ENCODE measurements at regions not wholly inside any gene's neighbourhood (a gene's known extent, or its start where the extent isn't known, plus 50 kb on each side); places are given as distances from the start of the nearest gene placed in this dataset.
"Not testable (repeated sequence)": the region's sequence is repeated elsewhere in the genome, so short reads cannot be mapped to it uniquely, and the experiment has no call there.

DNA sequence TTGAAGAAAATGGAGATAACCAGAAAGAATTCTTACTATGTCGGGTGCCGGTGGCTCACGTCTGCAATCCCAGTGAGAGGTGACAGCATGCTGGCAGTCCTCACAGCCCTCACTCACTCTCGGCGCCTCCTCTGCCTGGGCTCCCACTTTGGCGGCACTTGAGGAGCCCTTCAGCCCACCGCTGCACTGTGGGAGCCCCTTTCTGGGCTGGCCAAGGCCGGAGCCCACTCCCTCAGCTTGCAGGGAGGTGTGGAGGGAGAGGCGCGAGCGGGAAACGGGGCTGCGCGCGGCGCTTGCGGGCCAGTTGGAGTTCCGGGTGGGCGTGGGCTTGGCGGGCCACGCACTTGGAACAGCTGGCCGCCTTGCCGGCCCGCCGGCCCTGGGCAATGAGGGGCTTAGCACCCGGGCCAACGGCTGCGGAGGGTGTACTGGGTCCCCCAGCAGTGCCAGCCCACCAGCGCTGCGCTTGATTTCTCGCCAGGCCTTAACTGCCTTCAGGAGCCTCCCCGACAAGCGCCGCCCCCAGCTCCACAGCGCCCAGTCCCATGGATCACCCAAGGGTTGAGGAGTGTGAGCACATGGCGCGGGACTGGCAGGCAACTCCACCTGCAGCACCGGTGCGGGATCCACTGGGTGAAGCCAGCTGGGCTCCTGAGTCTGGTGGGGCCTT is 1672.5 kb upstream of the B3GALT2 start:
- DNase-seq, result not testable (repeated sequence)

DNA sequence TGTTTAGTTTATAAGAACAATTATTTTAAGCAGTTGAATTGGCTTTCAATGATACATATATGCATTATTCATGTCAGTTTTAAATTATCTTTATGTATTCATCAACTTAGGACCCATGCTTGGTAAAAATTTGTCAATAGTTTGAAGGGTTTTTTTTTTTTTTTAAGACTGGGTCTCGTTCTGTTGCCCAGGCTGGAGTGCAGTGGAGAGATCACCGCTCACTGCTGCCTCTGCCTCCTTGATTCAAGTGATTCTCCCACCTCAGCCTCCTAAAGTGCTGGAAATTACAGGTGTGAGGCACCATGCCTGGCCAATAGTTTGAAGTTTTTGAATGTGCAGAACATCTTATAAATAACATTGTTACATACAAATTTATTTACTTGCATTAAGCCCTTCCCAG is 1671.0 kb upstream of the B3GALT2 start:
- DNase-seq, result no peak

DNA sequence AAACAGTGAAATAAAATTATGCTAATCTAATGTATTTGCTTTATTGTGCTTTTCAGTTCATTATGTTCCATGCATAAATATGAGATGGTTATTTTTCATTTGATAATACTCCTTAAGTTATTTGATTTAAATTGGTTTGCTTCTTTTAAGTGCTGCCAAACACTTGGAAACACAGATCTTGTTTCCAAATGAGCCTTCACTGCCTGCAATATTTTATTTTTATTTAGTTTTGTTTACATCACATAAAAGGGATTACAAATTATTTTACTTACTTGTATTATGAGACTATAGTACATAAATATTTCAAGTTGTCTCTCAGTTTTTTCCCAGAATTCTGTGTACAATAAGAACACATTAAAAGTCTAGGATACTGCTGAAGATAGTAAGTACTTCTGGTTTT is 1662.4 kb upstream of the B3GALT2 start:
- no peak for DNase-seq

DNA sequence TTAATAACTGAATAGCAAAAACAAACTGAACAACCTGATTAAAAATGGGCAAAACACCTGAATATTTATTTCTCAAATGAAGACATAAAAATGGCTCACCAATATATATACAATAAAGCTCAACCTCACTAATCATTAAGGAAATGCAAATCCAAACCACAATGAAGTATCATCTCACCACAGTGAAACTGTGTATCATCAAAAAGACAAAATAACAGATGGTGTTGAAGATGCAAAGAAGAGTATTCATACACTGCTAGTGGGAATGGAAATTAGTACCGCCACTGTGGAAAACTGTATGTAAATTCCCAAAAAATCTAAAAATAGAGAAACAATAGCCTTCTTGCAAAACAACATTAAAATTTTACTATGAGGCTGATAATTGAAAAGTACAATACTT is 1660.1 kb upstream of the B3GALT2 start:
- DNase-seq, result no peak

GRCh38 chr1:194843077-194843476 is 1656.7 kb upstream of the B3GALT2 start:
- no peak for DNase-seq

DNA sequence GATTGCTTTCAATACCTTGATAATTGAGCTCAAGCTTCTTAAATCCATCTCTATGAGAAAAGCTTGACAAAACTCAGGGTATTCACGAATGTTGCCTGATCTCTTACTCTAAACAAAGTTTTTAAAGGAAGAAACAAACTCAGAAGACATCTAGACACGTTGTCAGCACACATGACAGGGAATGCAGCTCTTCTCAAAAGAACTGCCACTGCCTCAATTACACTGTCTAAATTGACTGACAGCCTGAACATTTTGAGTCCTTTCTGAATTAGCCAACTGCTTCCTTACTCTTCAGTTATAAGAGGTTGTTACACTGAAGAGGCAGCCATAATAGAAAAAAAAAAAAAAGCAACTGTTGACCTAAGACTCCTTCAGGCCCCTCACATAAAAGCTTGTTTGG is 1646.7 kb upstream of the B3GALT2 start:
- DNase-seq, result no peak

DNA sequence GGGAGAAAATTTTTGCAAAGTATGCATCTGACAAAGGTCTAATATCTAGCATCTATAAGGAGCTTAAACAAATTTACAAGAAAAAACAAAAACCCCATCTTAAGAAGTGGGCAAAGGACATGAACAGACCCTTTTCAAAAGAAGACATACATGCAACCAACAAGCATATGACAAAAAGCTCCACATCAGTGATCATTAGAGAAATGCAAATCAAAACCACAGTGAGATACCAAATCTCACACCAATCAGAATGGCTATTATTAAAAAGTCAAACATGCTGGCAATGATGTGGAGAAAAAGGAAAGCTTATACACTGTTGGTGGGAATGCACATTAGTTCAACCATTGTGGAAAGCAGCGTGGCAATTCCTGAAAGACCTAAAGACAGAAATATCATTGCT is 1645.2 kb upstream of the B3GALT2 start:
- not testable (repeated sequence) for DNase-seq

- DNase-seq, result no peak
These were observed 1644.0 kb upstream of the B3GALT2 start for GRCh38 chr1:194830387-194830786.

GRCh38 chr1:194829492-194829891 is 1643.1 kb upstream of the B3GALT2 start:
- no peak for DNase-seq

DNA sequence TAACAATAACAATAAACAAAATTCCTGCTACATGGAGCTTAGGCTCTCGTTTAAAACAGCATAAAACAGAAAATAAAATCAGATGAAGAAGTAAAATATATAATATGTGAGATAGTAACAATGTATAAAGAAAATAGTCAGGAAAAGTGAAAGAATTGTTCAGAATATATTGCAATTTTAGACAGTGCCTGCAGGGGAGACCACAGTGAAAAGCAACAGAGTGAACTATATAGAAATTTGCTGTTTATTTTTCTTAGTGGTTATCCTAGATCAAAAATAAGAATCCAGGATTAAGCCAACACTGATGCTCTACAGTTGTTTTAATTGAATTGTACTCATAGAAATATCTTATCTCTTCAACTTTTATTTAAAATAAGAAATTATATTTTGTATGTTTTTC is 1639.0 kb upstream of the B3GALT2 start:
- no peak for DNase-seq

GRCh38 chr1:194821091-194821490 is 1634.7 kb upstream of the B3GALT2 start:
- no peak for DNase-seq

DNA sequence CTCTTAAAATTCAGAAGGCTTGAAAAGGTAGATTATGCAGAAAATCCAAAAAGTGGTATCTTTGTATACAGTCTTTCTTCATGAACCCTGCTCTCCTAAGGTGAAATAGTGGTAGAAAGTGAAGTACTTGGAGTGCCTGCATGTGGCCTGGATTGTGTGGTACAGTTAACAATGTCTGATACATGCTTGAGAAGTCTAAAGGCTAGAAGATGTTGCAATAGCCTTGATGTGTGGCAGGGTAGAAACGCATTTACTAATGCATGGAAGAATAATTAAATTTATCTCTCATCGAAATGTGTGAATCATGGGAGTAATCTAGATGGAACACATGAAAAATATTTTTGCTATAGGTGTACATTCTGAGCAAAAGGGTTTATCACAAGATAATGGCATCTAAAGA is 1632.3 kb upstream of the B3GALT2 start:
- DNase-seq, result no peak

DNA sequence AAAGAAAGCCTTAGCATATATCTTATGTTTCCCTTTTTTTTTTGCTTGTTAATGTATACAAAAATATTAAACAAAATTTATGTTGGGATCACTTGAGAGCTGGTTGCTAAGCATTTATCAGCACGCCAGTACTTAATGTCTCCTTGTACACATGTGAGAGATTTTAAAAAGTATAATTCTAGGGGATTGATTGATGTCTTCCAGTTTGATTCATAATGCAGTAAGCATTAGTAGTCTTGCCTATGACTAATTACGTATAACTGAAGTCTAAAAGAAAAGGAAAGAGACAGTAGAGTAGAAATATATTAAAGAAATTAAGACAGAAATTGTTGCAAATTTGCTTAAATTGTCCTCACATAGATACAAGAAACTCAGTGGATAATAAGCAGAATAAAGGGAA is 1630.4 kb upstream of the B3GALT2 start:
- DNase-seq, result no peak

GRCh38 chr1:194813096-194813495 is 1626.7 kb upstream of the B3GALT2 start:
- DNase-seq, result peak; percentile 90

DNA sequence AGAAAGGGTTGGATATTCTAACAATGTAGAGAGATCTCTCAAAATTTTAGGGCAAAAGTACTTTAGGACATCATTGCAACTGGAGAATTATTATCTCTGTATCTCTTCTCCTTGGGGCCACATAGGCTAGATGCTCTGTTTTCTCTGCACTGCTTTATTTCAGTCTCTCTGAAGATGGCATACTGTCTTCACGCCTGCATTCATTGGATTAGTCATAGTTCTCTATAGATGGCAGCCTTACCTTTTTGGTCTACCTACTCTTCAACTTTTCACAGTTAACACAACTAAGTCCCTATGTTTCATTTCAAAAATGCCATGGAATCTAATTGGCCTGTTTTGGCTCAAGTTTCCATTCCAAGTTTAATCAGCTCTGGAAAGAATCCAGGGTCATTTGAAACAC is 1623.3 kb upstream of the B3GALT2 start:
- no peak for DNase-seq

DNA sequence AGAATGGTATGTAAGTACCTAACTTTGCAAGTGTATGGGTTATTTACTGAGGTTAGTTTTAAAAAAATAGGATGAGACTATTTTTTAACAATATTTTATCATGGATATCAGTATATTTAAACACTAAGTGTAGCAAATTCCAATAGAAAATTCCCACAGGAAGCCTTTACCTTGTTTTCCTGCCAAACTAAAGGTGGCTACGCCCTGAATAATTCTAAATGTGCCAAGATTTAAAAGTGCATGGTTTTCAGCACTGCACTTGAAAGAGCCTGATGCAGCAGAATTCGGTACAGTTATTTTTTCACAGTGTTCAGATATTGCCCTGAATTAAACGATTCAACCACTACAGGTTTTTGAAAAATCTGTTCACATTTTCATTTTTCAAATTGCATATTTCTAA is 1622.8 kb upstream of the B3GALT2 start:
- no peak for DNase-seq

- no peak for DNase-seq
These were observed 1621.3 kb upstream of the B3GALT2 start for GRCh38 chr1:194807530-194808220.

- DNase-seq, result no peak
These were observed 1616.2 kb upstream of the B3GALT2 start for GRCh38 chr1:194802572-194802971.

GRCh38 chr1:194795917-194796593 is 1609.6 kb upstream of the B3GALT2 start:
- DNase-seq, result no peak

GRCh38 chr1:194787001-194787400 is 1600.6 kb upstream of the B3GALT2 start:
- DNase-seq, result no peak

GRCh38 chr1:194786027-194786426 is 1599.6 kb upstream of the B3GALT2 start:
- no peak for DNase-seq

- no peak for DNase-seq
These were observed 1590.2 kb upstream of the B3GALT2 start for GRCh38 chr1:194776657-194777056.

DNA sequence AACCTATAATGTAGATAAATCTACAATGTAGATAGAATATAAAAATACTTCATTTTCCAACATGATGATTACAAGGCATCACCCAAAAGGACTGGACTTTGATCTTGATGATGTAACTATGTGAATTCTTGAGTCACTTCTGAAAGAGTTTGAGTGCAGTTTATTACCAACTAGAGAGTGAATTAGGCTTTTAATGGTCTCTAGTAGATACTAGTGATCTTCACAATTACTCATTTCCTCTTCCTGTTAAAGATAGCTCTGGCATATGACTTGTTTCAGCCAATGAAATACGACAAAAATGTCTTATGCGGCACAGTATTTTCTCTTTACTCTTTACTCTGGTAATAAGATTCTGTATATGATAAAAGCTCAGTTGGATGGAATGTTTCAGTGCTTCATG is 1588.1 kb upstream of the B3GALT2 start:
- DNase-seq, result no peak

- no peak for DNase-seq
These were observed 1569.0 kb upstream of the B3GALT2 start for GRCh38 chr1:194755241-194755994.

Measured in NCI-H1417 treated with DMSO at 0.1 percent for 48 hours (cell line).